Natural killer cell (primary cell): ENCODE measurements at regions not wholly inside any gene's neighbourhood (a gene's known extent, or its start where the extent isn't known, plus 50 kb on each side); places are given as distances from the start of the nearest gene placed in this dataset.

Experiments
- ATAC-seq, 3 donors: fragments of 150-1000 bp in 2 of 3; fragments of 200-7000 bp in 1 of 3; cut with Tn5 transposase; 1 replicate in 1 of 3; 2 replicates in 2 of 3; pipeline ENCODE4 v1.10.0; 2021; ENCODE audit warnings: mild to moderate bottlenecking in 2 of 3, moderate library complexity in 2 of 3
- DNase-seq, 2 donors: peaks; one replicate each; pipeline versions ENCODE4 v3.0.0 to v3.0.0-alpha.2; 2013 to 2021; ENCODE audit warnings: mixed read lengths in 1 of 2
- H3K27ac ChIP-seq: one replicate; pipeline ENCODE4 v1.5.1; 2013; ENCODE audit warnings: mild to moderate bottlenecking, low read length
- H3K27me3 ChIP-seq: one replicate; pipeline ENCODE4 v1.6.1; 2013; ENCODE audit warnings: low read length; ENCODE audit not compliant: control insufficient read depth, insufficient read depth
- H3K36me3 ChIP-seq: one replicate; pipeline ENCODE4 v1.6.1; 2013; ENCODE audit warnings: low read length; ENCODE audit not compliant: control insufficient read depth, insufficient read depth
- H3K4me1 ChIP-seq: one replicate; pipeline ENCODE4 v1.6.1; 2013; ENCODE audit warnings: low read length; ENCODE audit not compliant: control insufficient read depth, insufficient read depth
- H3K4me3 ChIP-seq: one replicate; pipeline ENCODE4 v1.5.1; 2013; ENCODE audit warnings: low read length
- H3K9me3 ChIP-seq: one replicate; pipeline ENCODE4 v1.6.1; 2013; ENCODE audit warnings: low read length; ENCODE audit not compliant: control insufficient read depth, insufficient read depth
- H3K27ac Mint-ChIP-seq, 2 donors: one replicate each; pipeline ENCODE4 v1.8.0; 2022; ENCODE audit warnings: mild to moderate bottlenecking in 2 of 2, mixed read lengths in 2 of 2, moderate library complexity in 1 of 2
- H3K27me3 Mint-ChIP-seq, 2 donors: one replicate each; pipeline ENCODE4 v1.8.0; 2022; ENCODE audit warnings: low read depth in 2 of 2, mixed read lengths in 2 of 2
- H3K36me3 Mint-ChIP-seq: one replicate; pipeline ENCODE4 v1.8.0; 2022; ENCODE audit warnings: mixed read lengths
- H3K4me1 Mint-ChIP-seq, 2 donors: one replicate each; pipeline ENCODE4 v1.8.0; 2022; ENCODE audit warnings: mixed read lengths in 2 of 2
- H3K4me3 Mint-ChIP-seq: one replicate; pipeline ENCODE4 v1.8.0; 2022; ENCODE audit warnings: mild to moderate bottlenecking, moderate library complexity, mixed read lengths
- H3K9me3 Mint-ChIP-seq, 2 donors: one replicate each; pipeline ENCODE4 v1.8.0; 2022; ENCODE audit warnings: mixed read lengths in 2 of 2
- WGBS: methylation state at CpG from one replicate; pipeline ENCODE4 v1.1.7; 2013; ENCODE audit warnings: missing lambda C conversion rate; ENCODE audit not compliant: insufficient coverage; 5-methylcytosine and 5-hydroxymethylcytosine counted together
- intact Hi-C: fragments of 100-400 bp; cut with micrococcal nuclease; formaldehyde crosslinking; loops from one replicate; pipeline ENCODE4 v1.14.2; 2022
- TF ChIP-seq, protein P1 (sequence below): fragments of 200-600 bp; IDR thresholded peaks from one replicate; pipeline ENCODE4 v1.8.0; 2022; ENCODE audit warnings: antibody characterized with exemption

DNA sequence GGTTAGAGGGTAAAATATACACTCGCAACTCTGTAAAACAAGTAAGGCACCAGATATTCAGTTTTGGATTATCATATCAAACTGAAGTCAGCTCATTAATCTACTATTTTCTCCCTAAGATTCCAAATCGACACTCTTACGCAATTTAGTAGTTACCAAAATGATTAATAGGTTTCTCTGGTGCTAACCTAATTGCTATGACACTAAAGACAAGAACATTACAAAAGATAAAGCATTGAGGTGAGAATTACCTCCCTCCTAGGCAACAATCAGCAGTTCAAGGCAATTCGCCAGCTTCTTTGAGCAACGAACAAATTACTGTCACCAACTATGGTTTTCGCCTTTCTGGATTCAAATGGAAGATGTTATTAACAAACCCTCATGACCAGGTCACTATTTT, 1305.0 kb downstream of the ROBO2 start:
- DNase-seq: no peak
- Histone ChIP-seq H3K4me1 (no peaks in the 10 kb centered on the region), H3K27me3 (no peaks in the 10 kb centered on the region), H3K36me3 (no peaks in the 10 kb centered on the region), H3K4me3 (no peak overlapping the region), H3K9me3 (no peaks in the 10 kb centered on the region), H3K27ac (no peak overlapping the region)
- WGBS: 97% methylated on average over 4 of the region's 6 CpGs
- peaks cover 0 to 9% of the 10 kb centered on the region in 2 donors for H3K9me3 Mint-ChIP-seq
- intact Hi-C loops: no loop called here
- H3K4me3 Mint-ChIP-seq: no peak overlapping the region
- TF ChIP-seq, protein P1, sequence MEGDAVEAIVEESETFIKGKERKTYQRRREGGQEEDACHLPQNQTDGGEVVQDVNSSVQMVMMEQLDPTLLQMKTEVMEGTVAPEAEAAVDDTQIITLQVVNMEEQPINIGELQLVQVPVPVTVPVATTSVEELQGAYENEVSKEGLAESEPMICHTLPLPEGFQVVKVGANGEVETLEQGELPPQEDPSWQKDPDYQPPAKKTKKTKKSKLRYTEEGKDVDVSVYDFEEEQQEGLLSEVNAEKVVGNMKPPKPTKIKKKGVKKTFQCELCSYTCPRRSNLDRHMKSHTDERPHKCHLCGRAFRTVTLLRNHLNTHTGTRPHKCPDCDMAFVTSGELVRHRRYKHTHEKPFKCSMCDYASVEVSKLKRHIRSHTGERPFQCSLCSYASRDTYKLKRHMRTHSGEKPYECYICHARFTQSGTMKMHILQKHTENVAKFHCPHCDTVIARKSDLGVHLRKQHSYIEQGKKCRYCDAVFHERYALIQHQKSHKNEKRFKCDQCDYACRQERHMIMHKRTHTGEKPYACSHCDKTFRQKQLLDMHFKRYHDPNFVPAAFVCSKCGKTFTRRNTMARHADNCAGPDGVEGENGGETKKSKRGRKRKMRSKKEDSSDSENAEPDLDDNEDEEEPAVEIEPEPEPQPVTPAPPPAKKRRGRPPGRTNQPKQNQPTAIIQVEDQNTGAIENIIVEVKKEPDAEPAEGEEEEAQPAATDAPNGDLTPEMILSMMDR: no peak
- no peak for ATAC-seq
- no peaks in the 10 kb centered on the region for H3K4me1 Mint-ChIP-seq
- H3K36me3 Mint-ChIP-seq: no peaks in the 10 kb centered on the region
- no peaks in the 10 kb centered on the region for H3K27me3 Mint-ChIP-seq
- no peak overlapping the region for H3K27ac Mint-ChIP-seq

DNA sequence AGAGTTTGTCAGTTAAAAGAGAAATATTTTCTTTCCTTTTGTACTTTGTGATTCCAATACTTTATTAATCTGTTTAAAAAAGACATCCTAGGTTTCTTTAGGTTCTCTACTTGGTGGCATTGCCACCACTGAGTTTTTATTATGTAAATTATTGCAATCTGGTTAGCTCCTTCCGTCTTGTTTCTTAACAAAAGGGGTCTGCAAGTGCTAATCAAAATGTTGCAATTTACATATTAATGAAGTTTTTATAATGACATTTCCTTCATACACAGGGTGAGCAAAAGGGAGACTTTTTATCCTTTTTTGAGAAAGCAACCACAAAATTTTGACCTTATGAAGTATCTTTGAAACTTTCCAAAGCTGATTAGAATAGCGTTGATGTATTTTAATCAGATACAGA, 1307.3 kb downstream of the ROBO2 start:
- intact Hi-C loops: no loop called here
- no peaks in the 10 kb centered on the region for H3K4me1 ChIP-seq
- Mint-ChIP-seq H3K27ac (no peak overlapping the region), H3K9me3 (peaks cover 0 to 13% of the 10 kb centered on the region in 2 donors), H3K4me1 (no peaks in the 10 kb centered on the region), H3K36me3 (no peaks in the 10 kb centered on the region), H3K4me3 (no peak overlapping the region), H3K27me3 (no peaks in the 10 kb centered on the region)
- 100% methylated on average over 1 of the region's 2 CpGs for WGBS
- no peak overlapping the region for H3K4me3 ChIP-seq
- H3K27me3 ChIP-seq: no peaks in the 10 kb centered on the region
- no peaks in the 10 kb centered on the region for H3K36me3 ChIP-seq
- TF ChIP-seq, protein P1: no peak
- DNase-seq (no peak), ATAC-seq (no peak)
- H3K9me3 ChIP-seq: no peaks in the 10 kb centered on the region
- no peak overlapping the region for H3K27ac ChIP-seq

DNA sequence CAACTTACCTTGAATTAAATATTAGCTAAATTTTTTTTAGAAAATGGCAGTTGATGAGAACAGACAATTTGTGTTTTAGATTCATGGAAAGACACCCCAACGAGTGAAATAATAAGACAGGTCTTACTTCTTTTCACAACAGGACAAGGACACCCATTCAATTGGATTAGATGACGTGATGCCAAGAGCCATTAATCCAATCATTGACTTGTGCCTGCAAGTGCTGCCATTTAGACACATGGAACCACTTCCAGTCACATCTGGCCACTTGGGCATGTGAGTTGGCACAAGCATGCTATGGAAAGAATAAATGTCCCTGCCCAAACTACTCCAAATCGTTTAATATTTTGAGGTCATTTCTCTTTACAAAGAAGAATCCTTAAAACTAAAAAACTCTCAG, 1308.8 kb downstream of the ROBO2 start:
- no peaks in the 10 kb centered on the region for H3K27me3 ChIP-seq
- no peaks in the 10 kb centered on the region for H3K4me1 ChIP-seq
- no peak overlapping the region for H3K27ac ChIP-seq
- Mint-ChIP-seq H3K9me3 (peaks cover 0 to 16% of the 10 kb centered on the region in 2 donors), H3K4me1 (no peaks in the 10 kb centered on the region), H3K27me3 (no peaks in the 10 kb centered on the region), H3K27ac (no peak overlapping the region), H3K36me3 (no peaks in the 10 kb centered on the region), H3K4me3 (no peak overlapping the region)
- ATAC-seq: no peak
- no peaks in the 10 kb centered on the region for H3K9me3 ChIP-seq
- DNase-seq: no peak
- intact Hi-C loops: no loop called here
- TF ChIP-seq, protein P1: no peak
- 74% methylated on average over 3 of the region's 3 CpGs for WGBS
- no peaks in the 10 kb centered on the region for H3K36me3 ChIP-seq
- H3K4me3 ChIP-seq: no peak overlapping the region

DNA sequence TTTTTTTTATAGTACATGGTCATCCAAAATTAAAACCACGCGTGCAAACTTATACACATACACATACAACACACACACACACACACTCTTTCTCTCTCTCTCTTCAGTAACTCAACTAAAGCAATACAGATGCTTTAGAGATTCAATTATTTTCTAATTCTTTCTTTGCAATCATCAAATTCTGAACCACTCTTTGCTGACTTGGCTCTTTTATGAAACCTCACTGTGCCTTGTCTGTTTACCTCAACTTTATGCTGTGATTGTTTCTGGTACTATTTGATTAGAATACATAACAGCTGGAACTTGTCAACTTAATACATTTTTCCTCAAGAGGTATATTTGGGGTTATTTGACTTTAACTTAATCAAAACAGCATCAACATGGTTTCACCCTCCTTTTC, 1309.7 kb downstream of the ROBO2 start:
- no peak overlapping the region for H3K27ac Mint-ChIP-seq
- no peaks in the 10 kb centered on the region for H3K27me3 Mint-ChIP-seq
- DNase-seq (no peak), ATAC-seq (no peak)
- Histone ChIP-seq H3K4me3 (no peak overlapping the region), H3K36me3 (no peaks in the 10 kb centered on the region), H3K9me3 (no peaks in the 10 kb centered on the region), H3K27ac (no peak overlapping the region), H3K4me1 (no peaks in the 10 kb centered on the region), H3K27me3 (no peaks in the 10 kb centered on the region)
- intact Hi-C loops: no loop called here
- peaks cover 0 to 16% of the 10 kb centered on the region in 2 donors for H3K9me3 Mint-ChIP-seq
- no peaks in the 10 kb centered on the region for H3K4me1 Mint-ChIP-seq
- TF ChIP-seq, protein P1: no peak
- no peak overlapping the region for H3K4me3 Mint-ChIP-seq
- no peaks in the 10 kb centered on the region for H3K36me3 Mint-ChIP-seq
- 90% methylated on average over 2 of the region's 2 CpGs for WGBS
